ENCODE measurements at regions not wholly inside any gene's neighbourhood (a gene's known extent, or its start where the extent isn't known, plus 50 kb on each side); places are given as distances from the start of the nearest gene placed in this dataset.

- Mint-ChIP-seq H3K36me3 (ENCODE audit: low read depth) (peaks cover 9% of the 10 kb centered on the region), H3K27me3 (ENCODE audit: insufficient read depth) (peaks cover 3% of the 10 kb centered on the region), H3K9me3 (peaks cover 48% of the 10 kb centered on the region), H3K4me3 (no peak overlapping the region), H3K4me1 (ENCODE audit: low read depth) (peaks cover 21% of the 10 kb centered on the region), H3K27ac (no peak overlapping the region)
- intact Hi-C loops (cut with micrococcal nuclease) = loop anchor here (2.0 to 5.0 kb wide), 2 partner anchors 29 to 37 kb away; no protein-coding TSS in a partner anchor
- no peak for DNase-seq (ENCODE audit: low spot score)
These were observed 131.0 kb upstream of the RUNX1 start for GRCh38 chr21:35179990-35180540.

- DNase-seq (ENCODE audit: low spot score) = no peak
- intact Hi-C loops (cut with micrococcal nuclease) = loop anchor here (2.0 to 5.0 kb wide), 2 partner anchors 28 to 38 kb away; no protein-coding TSS in a partner anchor
- H3K4me3 Mint-ChIP-seq = no peak overlapping the region
These were observed 129.7 kb upstream of the RUNX1 start for GRCh38 chr21:35178827-35179226.

GRCh38 chr21:35178098-35178497 lies 129.0 kb upstream of the RUNX1 start:
- DNase-seq (ENCODE audit: low spot score) = no peak
- Mint-ChIP-seq H3K4me1 (ENCODE audit: low read depth) (peaks cover 26% of the 10 kb centered on the region), H3K4me3 (no peak overlapping the region), H3K27me3 (ENCODE audit: insufficient read depth) (no peaks in the 10 kb centered on the region), H3K27ac (no peak overlapping the region), H3K36me3 (ENCODE audit: low read depth) (peaks cover 13% of the 10 kb centered on the region), H3K9me3 (peaks cover 46% of the 10 kb centered on the region)
- intact Hi-C loops (cut with micrococcal nuclease) = loop anchor here (2.0 to 5.0 kb wide), 2 partner anchors 27 to 39 kb away; no protein-coding TSS in a partner anchor

More at GRCh38 chr21:35178827-35179226, 129.7 kb upstream of the RUNX1 start:
- Mint-ChIP-seq H3K27me3 (ENCODE audit: insufficient read depth) (peaks cover 2% of the 10 kb centered on the region), H3K9me3 (peaks cover 45% of the 10 kb centered on the region), H3K4me1 (ENCODE audit: low read depth) (peaks cover 21% of the 10 kb centered on the region), H3K27ac (peak overlapping the region; percentile 61), H3K36me3 (ENCODE audit: low read depth) (peaks cover 11% of the 10 kb centered on the region)

- Mint-ChIP-seq H3K4me1 (ENCODE audit: low read depth) (peaks cover 37% of the 10 kb centered on the region), H3K36me3 (ENCODE audit: low read depth) (peaks cover 12% of the 10 kb centered on the region), H3K4me3 (peak overlapping the region; percentile 1), H3K9me3 (peaks cover 37% of the 10 kb centered on the region), H3K27me3 (ENCODE audit: insufficient read depth) (peaks cover 2% of the 10 kb centered on the region), H3K27ac (peak overlapping the region; percentile 40)
- intact Hi-C loops (cut with micrococcal nuclease) = no loop called here
- no peak for DNase-seq (ENCODE audit: low spot score)
These were observed 123.1 kb upstream of the RUNX1 start for GRCh38 chr21:35172231-35172630.

- no peak for DNase-seq (ENCODE audit: low spot score)
- Mint-ChIP-seq H3K4me1 (ENCODE audit: low read depth) (peaks cover 37% of the 10 kb centered on the region), H3K9me3 (peaks cover 30% of the 10 kb centered on the region), H3K36me3 (ENCODE audit: low read depth) (peaks cover 12% of the 10 kb centered on the region), H3K27ac (peak overlapping the region; percentile 10), H3K4me3 (no peak overlapping the region), H3K27me3 (ENCODE audit: insufficient read depth) (peaks cover 2% of the 10 kb centered on the region)
- intact Hi-C loops (cut with micrococcal nuclease) = no loop called here
These were observed 122.3 kb upstream of the RUNX1 start for GRCh38 chr21:35171385-35171784.

GRCh38 chr21:35170818-35171217 lies 121.7 kb upstream of the RUNX1 start:
- peaks cover 12% of the 10 kb centered on the region for H3K36me3 Mint-ChIP-seq (ENCODE audit: low read depth)
- intact Hi-C loops (cut with micrococcal nuclease) = no loop called here
- H3K27me3 Mint-ChIP-seq (ENCODE audit: insufficient read depth) = peaks cover 2% of the 10 kb centered on the region
- peaks cover 25% of the 10 kb centered on the region for H3K9me3 Mint-ChIP-seq
- DNase-seq (ENCODE audit: low spot score) = no peak
- no peak overlapping the region for H3K4me3 Mint-ChIP-seq
- H3K4me1 Mint-ChIP-seq (ENCODE audit: low read depth) = peaks cover 37% of the 10 kb centered on the region
- H3K27ac Mint-ChIP-seq = no peak overlapping the region

- peaks cover 20% of the 10 kb centered on the region for H3K9me3 Mint-ChIP-seq
- H3K36me3 Mint-ChIP-seq (ENCODE audit: low read depth) = peaks cover 11% of the 10 kb centered on the region
- no peak overlapping the region for H3K4me3 Mint-ChIP-seq
- intact Hi-C loops (cut with micrococcal nuclease) = no loop called here
- H3K27ac Mint-ChIP-seq = no peak overlapping the region
- DNase-seq (ENCODE audit: low spot score) = no peak
- peaks cover 2% of the 10 kb centered on the region for H3K27me3 Mint-ChIP-seq (ENCODE audit: insufficient read depth)
- H3K4me1 Mint-ChIP-seq (ENCODE audit: low read depth) = peaks cover 37% of the 10 kb centered on the region
These were observed 121.1 kb upstream of the RUNX1 start for GRCh38 chr21:35170244-35170643.

GRCh38 chr21:35169574-35169973 lies 120.5 kb upstream of the RUNX1 start:
- Mint-ChIP-seq H3K36me3 (ENCODE audit: low read depth) (peaks cover 8% of the 10 kb centered on the region), H3K27ac (no peak overlapping the region), H3K4me1 (ENCODE audit: low read depth) (peaks cover 37% of the 10 kb centered on the region), H3K4me3 (no peak overlapping the region), H3K9me3 (peaks cover 16% of the 10 kb centered on the region), H3K27me3 (ENCODE audit: insufficient read depth) (peaks cover 2% of the 10 kb centered on the region)
- no peak for DNase-seq (ENCODE audit: low spot score)
- intact Hi-C loops (cut with micrococcal nuclease) = no loop called here

- peaks cover 37% of the 10 kb centered on the region for H3K4me1 Mint-ChIP-seq (ENCODE audit: low read depth)
- DNase-seq (ENCODE audit: low spot score) = no peak
- peaks cover 4% of the 10 kb centered on the region for H3K27me3 Mint-ChIP-seq (ENCODE audit: insufficient read depth)
- intact Hi-C loops (cut with micrococcal nuclease) = no loop called here
- peaks cover 23% of the 10 kb centered on the region for H3K9me3 Mint-ChIP-seq
- H3K27ac Mint-ChIP-seq = no peak overlapping the region
- no peak overlapping the region for H3K4me3 Mint-ChIP-seq
- peaks cover 8% of the 10 kb centered on the region for H3K36me3 Mint-ChIP-seq (ENCODE audit: low read depth)
These were observed 119.6 kb upstream of the RUNX1 start for GRCh38 chr21:35168735-35169134.

- Mint-ChIP-seq H3K27ac (no peak overlapping the region), H3K9me3 (peaks cover 8% of the 10 kb centered on the region), H3K27me3 (ENCODE audit: insufficient read depth) (peaks cover 4% of the 10 kb centered on the region), H3K4me1 (ENCODE audit: low read depth) (peaks cover 1% of the 10 kb centered on the region), H3K4me3 (no peak overlapping the region), H3K36me3 (ENCODE audit: low read depth) (no peaks in the 10 kb centered on the region)
- DNase-seq (ENCODE audit: low spot score) = no peak
- intact Hi-C loops (cut with micrococcal nuclease) = no loop called here
These were observed 115.9 kb upstream of the RUNX1 start for GRCh38 chr21:35164971-35165483.

- H3K4me3 Mint-ChIP-seq = no peak overlapping the region
- H3K4me1 Mint-ChIP-seq (ENCODE audit: low read depth) = no peaks in the 10 kb centered on the region
These were observed 115.3 kb upstream of the RUNX1 start for GRCh38 chr21:35164380-35164779.

GRCh38 chr21:35163411-35163810 lies 114.3 kb upstream of the RUNX1 start:
- Mint-ChIP-seq H3K9me3 (peaks cover 22% of the 10 kb centered on the region), H3K36me3 (ENCODE audit: low read depth) (peaks cover 3% of the 10 kb centered on the region), H3K4me1 (ENCODE audit: low read depth) (no peaks in the 10 kb centered on the region), H3K27ac (no peak overlapping the region), H3K4me3 (no peak overlapping the region), H3K27me3 (ENCODE audit: insufficient read depth) (peaks cover 4% of the 10 kb centered on the region)
- DNase-seq (ENCODE audit: low spot score) = no peak
- intact Hi-C loops (cut with micrococcal nuclease) = no loop called here

More at GRCh38 chr21:35164380-35164779, 115.3 kb upstream of the RUNX1 start:
- Mint-ChIP-seq H3K36me3 (ENCODE audit: low read depth) (peaks cover under 1% of the 10 kb centered on the region), H3K9me3 (peaks cover 14% of the 10 kb centered on the region), H3K27me3 (ENCODE audit: insufficient read depth) (peaks cover 4% of the 10 kb centered on the region), H3K27ac (no peak overlapping the region)
- intact Hi-C loops (cut with micrococcal nuclease) = no loop called here
- DNase-seq (ENCODE audit: low spot score) = no peak

- Mint-ChIP-seq H3K27ac (no peak overlapping the region), H3K4me3 (no peak overlapping the region), H3K36me3 (ENCODE audit: low read depth) (peaks cover 3% of the 10 kb centered on the region), H3K4me1 (ENCODE audit: low read depth) (no peaks in the 10 kb centered on the region), H3K9me3 (peaks cover 26% of the 10 kb centered on the region), H3K27me3 (ENCODE audit: insufficient read depth) (peaks cover 2% of the 10 kb centered on the region)
- intact Hi-C loops (cut with micrococcal nuclease) = no loop called here
- DNase-seq (ENCODE audit: low spot score) = no peak
These were observed 113.7 kb upstream of the RUNX1 start for GRCh38 chr21:35162831-35163230.
